HL-60 (cell line): ENCODE measurements at regions not wholly inside any gene's neighbourhood (a gene's known extent, or its start where the extent isn't known, plus 50 kb on each side); places are given as distances from the start of the nearest gene placed in this dataset.

ENCODE experiments used
- GABPA ChIP-seq: IDR thresholded peaks from 2 replicates; pipeline ENCODE4 v1.6.1; 2012; ENCODE audit warnings: low read depth
- POLR2AphosphoS5 ChIP-seq: IDR thresholded peaks from 2 replicates; pipeline ENCODE4 v1.6.1; 2012; ENCODE audit warnings: low read depth
- SPI1 ChIP-seq: IDR thresholded peaks from 2 replicates; pipeline ENCODE4 v1.6.1; 2012; ENCODE audit warnings: low read depth, mild to moderate bottlenecking, borderline replicate concordance
- TF ChIP-seq, protein P1 (sequence below): IDR thresholded peaks from one replicate; pipeline ENCODE4 v1.5.1; 2011; ENCODE audit warnings: low read length, control low read depth, inconsistent platforms; ENCODE audit not compliant: insufficient read depth
- TF ChIP-seq, protein P2 (sequence below): IDR thresholded peaks from 2 replicates; pipeline ENCODE4 v1.6.1; 2012; ENCODE audit warnings: low read depth; ENCODE audit not compliant: insufficient replicate concordance

DNA sequence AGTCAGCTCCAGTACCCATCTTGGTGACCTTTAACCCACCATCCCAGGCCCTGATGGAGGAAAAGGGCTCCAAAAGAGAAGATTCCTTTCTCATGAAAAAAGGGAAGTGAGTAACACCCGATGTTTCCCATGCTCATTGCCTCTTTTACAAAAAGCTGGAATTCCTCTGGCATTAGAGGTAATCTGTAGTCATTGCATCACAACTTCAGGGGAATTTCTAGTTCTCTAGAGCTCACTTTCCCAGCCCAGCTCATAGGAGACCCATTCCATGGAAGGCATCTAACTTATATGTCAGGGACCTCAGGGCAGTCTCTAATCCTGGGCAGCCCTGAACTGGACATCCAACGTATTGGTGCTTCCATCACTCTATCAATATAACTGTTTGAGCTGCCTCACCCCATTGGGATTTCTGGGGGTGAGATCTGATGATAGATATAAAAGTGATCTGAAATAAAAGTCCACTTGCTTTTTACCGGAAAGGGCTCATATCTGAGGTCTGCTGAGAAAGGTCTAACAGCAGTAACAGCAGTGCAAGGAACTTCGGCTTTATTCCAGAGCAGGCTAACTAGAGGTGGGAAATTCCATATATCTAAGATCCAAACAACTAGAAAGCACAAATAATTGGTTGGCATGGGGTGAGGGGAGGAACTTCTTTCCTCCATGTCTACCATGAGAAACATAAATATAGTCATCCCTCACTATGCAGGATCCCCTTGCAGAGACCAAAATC is 106.1 kb downstream of the ETAA1 start:
- TF ChIP-seq, protein P1, sequence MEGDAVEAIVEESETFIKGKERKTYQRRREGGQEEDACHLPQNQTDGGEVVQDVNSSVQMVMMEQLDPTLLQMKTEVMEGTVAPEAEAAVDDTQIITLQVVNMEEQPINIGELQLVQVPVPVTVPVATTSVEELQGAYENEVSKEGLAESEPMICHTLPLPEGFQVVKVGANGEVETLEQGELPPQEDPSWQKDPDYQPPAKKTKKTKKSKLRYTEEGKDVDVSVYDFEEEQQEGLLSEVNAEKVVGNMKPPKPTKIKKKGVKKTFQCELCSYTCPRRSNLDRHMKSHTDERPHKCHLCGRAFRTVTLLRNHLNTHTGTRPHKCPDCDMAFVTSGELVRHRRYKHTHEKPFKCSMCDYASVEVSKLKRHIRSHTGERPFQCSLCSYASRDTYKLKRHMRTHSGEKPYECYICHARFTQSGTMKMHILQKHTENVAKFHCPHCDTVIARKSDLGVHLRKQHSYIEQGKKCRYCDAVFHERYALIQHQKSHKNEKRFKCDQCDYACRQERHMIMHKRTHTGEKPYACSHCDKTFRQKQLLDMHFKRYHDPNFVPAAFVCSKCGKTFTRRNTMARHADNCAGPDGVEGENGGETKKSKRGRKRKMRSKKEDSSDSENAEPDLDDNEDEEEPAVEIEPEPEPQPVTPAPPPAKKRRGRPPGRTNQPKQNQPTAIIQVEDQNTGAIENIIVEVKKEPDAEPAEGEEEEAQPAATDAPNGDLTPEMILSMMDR: no peak
- TF ChIP-seq POLR2AphosphoS5 (no peak), GABPA (no peak), SPI1 (no peak)
- TF ChIP-seq, protein P2, sequence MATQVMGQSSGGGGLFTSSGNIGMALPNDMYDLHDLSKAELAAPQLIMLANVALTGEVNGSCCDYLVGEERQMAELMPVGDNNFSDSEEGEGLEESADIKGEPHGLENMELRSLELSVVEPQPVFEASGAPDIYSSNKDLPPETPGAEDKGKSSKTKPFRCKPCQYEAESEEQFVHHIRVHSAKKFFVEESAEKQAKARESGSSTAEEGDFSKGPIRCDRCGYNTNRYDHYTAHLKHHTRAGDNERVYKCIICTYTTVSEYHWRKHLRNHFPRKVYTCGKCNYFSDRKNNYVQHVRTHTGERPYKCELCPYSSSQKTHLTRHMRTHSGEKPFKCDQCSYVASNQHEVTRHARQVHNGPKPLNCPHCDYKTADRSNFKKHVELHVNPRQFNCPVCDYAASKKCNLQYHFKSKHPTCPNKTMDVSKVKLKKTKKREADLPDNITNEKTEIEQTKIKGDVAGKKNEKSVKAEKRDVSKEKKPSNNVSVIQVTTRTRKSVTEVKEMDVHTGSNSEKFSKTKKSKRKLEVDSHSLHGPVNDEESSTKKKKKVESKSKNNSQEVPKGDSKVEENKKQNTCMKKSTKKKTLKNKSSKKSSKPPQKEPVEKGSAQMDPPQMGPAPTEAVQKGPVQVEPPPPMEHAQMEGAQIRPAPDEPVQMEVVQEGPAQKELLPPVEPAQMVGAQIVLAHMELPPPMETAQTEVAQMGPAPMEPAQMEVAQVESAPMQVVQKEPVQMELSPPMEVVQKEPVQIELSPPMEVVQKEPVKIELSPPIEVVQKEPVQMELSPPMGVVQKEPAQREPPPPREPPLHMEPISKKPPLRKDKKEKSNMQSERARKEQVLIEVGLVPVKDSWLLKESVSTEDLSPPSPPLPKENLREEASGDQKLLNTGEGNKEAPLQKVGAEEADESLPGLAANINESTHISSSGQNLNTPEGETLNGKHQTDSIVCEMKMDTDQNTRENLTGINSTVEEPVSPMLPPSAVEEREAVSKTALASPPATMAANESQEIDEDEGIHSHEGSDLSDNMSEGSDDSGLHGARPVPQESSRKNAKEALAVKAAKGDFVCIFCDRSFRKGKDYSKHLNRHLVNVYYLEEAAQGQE: no peak
